B cell (primary cell): ENCODE measurements at regions not wholly inside any gene's neighbourhood (a gene's known extent, or its start where the extent isn't known, plus 50 kb on each side); places are given as distances from the start of the nearest gene placed in this dataset.

Source experiments
- ATAC-seq: fragments of 200-7000 bp; cut with Tn5 transposase; one replicate; pipeline ENCODE4 v1.10.0; 2021; ENCODE audit warnings: low read depth, mild to moderate bottlenecking, moderate number of reproducible peaks, moderate library complexity
- CTCF ChIA-PET: fragments of 350-600 bp; sonication (Branson Sonifier 250); formaldehyde crosslinking; loops from one replicate; lab custom pipeline; 2021; ENCODE audit warnings: antibody characterized with exemption, inconsistent platforms; lab: Charles Lee
- POLR2A ChIA-PET: fragments of 350-600 bp; sonication (Branson Sonifier 250); formaldehyde crosslinking; loops from one replicate; lab custom pipeline; 2021; ENCODE audit warnings: antibody characterized with exemption; lab: Charles Lee
- DNase-seq: peaks from one replicate; pipeline ENCODE4 v3.0.0; 2013
- H2AFZ ChIP-seq: 2 replicates; pipeline ENCODE4 v1.6.1; 2012; ENCODE audit warnings: mild to moderate bottlenecking, low read depth, low read length; ENCODE audit not compliant: insufficient read depth, poor library complexity, severe bottlenecking
- H3K27ac ChIP-seq, 2 donors: 1 replicate in 1 of 2; 2 replicates in 1 of 2; pipeline ENCODE4 v1.5.1; 2012 to 2013; ENCODE audit warnings: low read length in 2 of 2, mild to moderate bottlenecking in 2 of 2, moderate library complexity in 1 of 2
- H3K27me3 ChIP-seq, 4 experiments: fragments of 200-600 bp in 1 of 4; sonication (generic) in 1 of 4; replicated peaks in 1 of 4; 1 replicate in 2 of 4; 2 replicates in 2 of 4; pipeline versions ENCODE4 v1.6.1 to v1.7.0; 2013 to 2016; ENCODE audit warnings: low read length in 3 of 4, mild to moderate bottlenecking in 2 of 4, mixed read lengths in 1 of 4, moderate library complexity in 1 of 4; ENCODE audit not compliant: insufficient read depth in 4 of 4, control insufficient read depth in 3 of 4; ENCODE audit errors: control extremely low read depth in 1 of 4
- H3K36me3 ChIP-seq, 2 experiments: replicated peaks in 1 of 2; 1 replicate in 1 of 2; 2 replicates in 1 of 2; pipeline versions ENCODE4 v1.6.1 to v1.7.1; 2013; ENCODE audit warnings: low read length in 1 of 2; ENCODE audit not compliant: insufficient read depth in 2 of 2, control insufficient read depth in 1 of 2; ENCODE audit errors: control extremely low read depth in 1 of 2, extremely low read depth in 1 of 2
- H3K4me1 ChIP-seq, 2 donors: fragments of 200-600 bp in 1 of 2; sonication (generic) in 1 of 2; 1 replicate in 1 of 2; 2 replicates in 1 of 2; pipeline versions ENCODE4 v1.5.1 to v1.6.1; 2013 to 2017; ENCODE audit warnings: low read length in 2 of 2; ENCODE audit not compliant: control insufficient read depth in 2 of 2, insufficient read depth in 2 of 2
- H3K4me2 ChIP-seq: replicated peaks from 2 replicates; pipeline ENCODE3; 2012; ENCODE audit warnings: mild to moderate bottlenecking, low read depth, low read length; ENCODE audit not compliant: poor library complexity, severe bottlenecking
- H3K4me3 ChIP-seq, 5 experiments: fragments of 200-600 bp in 1 of 5; sonication (generic) in 1 of 5; 1 replicate in 3 of 5; 2 replicates in 2 of 5; pipeline versions ENCODE4 v1.5.1 to v1.7.0; 2011 to 2016; ENCODE audit warnings: low read length in 4 of 5, mild to moderate bottlenecking in 4 of 5, low read depth in 2 of 5, control low read depth in 1 of 5, moderate library complexity in 1 of 5; ENCODE audit not compliant: insufficient read depth in 1 of 5; ENCODE audit errors: control extremely low read depth in 1 of 5, extremely low read depth in 1 of 5
- H3K79me2 ChIP-seq: fragments of 200-600 bp; sonication (generic); one replicate; pipeline ENCODE4 v1.6.0; 2016; ENCODE audit warnings: low read length; ENCODE audit not compliant: control insufficient read depth, insufficient read depth
- H3K9ac ChIP-seq: fragments of 200-600 bp; sonication (generic); 2 replicates; pipeline ENCODE4 v1.6.1; 2017; ENCODE audit warnings: mild to moderate bottlenecking, low read length, moderate library complexity
- H3K9me3 ChIP-seq, 3 donors: one replicate each; pipeline versions ENCODE4 v1.6.1 to v1.7.1; 2013; ENCODE audit warnings: low read length in 2 of 3; ENCODE audit not compliant: control insufficient read depth in 2 of 3, insufficient read depth in 1 of 3; ENCODE audit errors: control extremely low read depth in 1 of 3
- H4K20me1 ChIP-seq: 2 replicates; pipeline ENCODE4 v1.6.0; 2012; ENCODE audit warnings: mild to moderate bottlenecking, low read length; ENCODE audit not compliant: insufficient read depth, control insufficient read depth, poor library complexity, severe bottlenecking
- H3K27ac Mint-ChIP-seq: one replicate; pipeline ENCODE4 v1.8.0; 2021; ENCODE audit warnings: mixed read lengths
- H3K27me3 Mint-ChIP-seq: one replicate; pipeline ENCODE4 v1.8.0; 2021; ENCODE audit warnings: mixed read lengths
- H3K4me1 Mint-ChIP-seq: one replicate; pipeline ENCODE4 v1.8.0; 2021; ENCODE audit warnings: mixed read lengths
- H3K4me3 Mint-ChIP-seq: one replicate; pipeline ENCODE4 v1.8.0; 2021; ENCODE audit warnings: mixed read lengths
- H3K9me3 Mint-ChIP-seq: one replicate; pipeline ENCODE4 v1.8.0; 2022; ENCODE audit warnings: mixed read lengths; ENCODE audit not compliant: insufficient read depth
- EZH2 ChIP-seq: IDR thresholded peaks from 2 replicates; pipeline ENCODE4 v1.6.1; 2012; ENCODE audit warnings: borderline replicate concordance, low read depth, mild to moderate bottlenecking, moderate library complexity, low read length; ENCODE audit not compliant: insufficient read depth, poor library complexity, severe bottlenecking
- WGBS: methylation state at CpG from one replicate; pipeline ENCODE4 v1.1.5; 2013; ENCODE audit warnings: missing lambda C conversion rate; ENCODE audit not compliant: insufficient coverage; 5-methylcytosine and 5-hydroxymethylcytosine counted together
- intact Hi-C: fragments of 100-400 bp; cut with micrococcal nuclease; formaldehyde crosslinking; loops from one replicate; pipeline ENCODE4 v1.10.0; 2022
- TF ChIP-seq, protein P1 (sequence below): fragments of 200-600 bp; IDR thresholded peaks from one replicate; pipeline ENCODE4 v1.8.0; 2022; ENCODE audit warnings: antibody characterized with exemption, mild to moderate bottlenecking

DNA sequence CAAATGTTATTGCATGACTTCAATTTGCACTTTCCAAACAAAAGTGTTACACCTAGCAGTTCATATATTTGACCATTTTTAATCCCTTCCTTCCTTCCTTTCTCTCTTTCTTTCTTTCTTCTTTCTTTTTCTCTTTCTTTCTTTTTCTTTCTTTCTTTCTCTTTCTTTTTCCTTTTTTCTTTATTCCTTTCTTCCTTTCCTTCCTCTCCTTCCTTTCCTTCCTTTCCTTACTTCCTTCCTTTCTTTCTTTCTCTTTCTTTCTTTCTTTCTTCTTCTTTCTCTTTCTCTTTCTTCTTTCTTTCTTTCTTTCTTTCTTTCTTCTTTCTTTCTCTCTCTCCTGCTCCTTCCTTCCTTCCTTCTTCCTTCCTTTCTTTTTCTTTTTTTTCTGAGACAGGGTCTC, 146.7 kb upstream of the ALKAL2 start:
- Mint-ChIP-seq H3K4me1 (peaks cover 48% of the 10 kb centered on the region), H3K9me3 (no peaks in the 10 kb centered on the region), H3K4me3 (no peak overlapping the region), H3K27ac (peak overlapping the region; percentile 37), H3K27me3 (no peaks in the 10 kb centered on the region)
- H4K20me1 ChIP-seq = no peaks in the 10 kb centered on the region
- no peaks in the 10 kb centered on the region for H3K79me2 ChIP-seq
- no peaks in the 10 kb centered on the region for H3K27me3 ChIP-seq
- H3K9ac ChIP-seq = no peak overlapping the region
- H3K4me1 ChIP-seq = peaks cover 44 to 50% of the 10 kb centered on the region in 2 donors
- peaks cover 0 to 8% (median 0%) of the 10 kb centered on the region in 3 donors for H3K9me3 ChIP-seq
- ATAC-seq = no peak
- H3K27ac ChIP-seq = no peak overlapping the region
- H3K4me2 ChIP-seq = no peak overlapping the region
- intact Hi-C loops = no loop called here
- H3K4me3 ChIP-seq = no peak overlapping the region
- POLR2A ChIA-PET = no interaction called here
- CTCF ChIA-PET = no interaction called here
- DNase-seq = no peak
- H3K36me3 ChIP-seq = no peaks in the 10 kb centered on the region
- no peak for TF ChIP-seq EZH2
- TF ChIP-seq, protein P1, sequence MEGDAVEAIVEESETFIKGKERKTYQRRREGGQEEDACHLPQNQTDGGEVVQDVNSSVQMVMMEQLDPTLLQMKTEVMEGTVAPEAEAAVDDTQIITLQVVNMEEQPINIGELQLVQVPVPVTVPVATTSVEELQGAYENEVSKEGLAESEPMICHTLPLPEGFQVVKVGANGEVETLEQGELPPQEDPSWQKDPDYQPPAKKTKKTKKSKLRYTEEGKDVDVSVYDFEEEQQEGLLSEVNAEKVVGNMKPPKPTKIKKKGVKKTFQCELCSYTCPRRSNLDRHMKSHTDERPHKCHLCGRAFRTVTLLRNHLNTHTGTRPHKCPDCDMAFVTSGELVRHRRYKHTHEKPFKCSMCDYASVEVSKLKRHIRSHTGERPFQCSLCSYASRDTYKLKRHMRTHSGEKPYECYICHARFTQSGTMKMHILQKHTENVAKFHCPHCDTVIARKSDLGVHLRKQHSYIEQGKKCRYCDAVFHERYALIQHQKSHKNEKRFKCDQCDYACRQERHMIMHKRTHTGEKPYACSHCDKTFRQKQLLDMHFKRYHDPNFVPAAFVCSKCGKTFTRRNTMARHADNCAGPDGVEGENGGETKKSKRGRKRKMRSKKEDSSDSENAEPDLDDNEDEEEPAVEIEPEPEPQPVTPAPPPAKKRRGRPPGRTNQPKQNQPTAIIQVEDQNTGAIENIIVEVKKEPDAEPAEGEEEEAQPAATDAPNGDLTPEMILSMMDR = peak; percentile 47
- no peak overlapping the region for H2AFZ ChIP-seq

DNA sequence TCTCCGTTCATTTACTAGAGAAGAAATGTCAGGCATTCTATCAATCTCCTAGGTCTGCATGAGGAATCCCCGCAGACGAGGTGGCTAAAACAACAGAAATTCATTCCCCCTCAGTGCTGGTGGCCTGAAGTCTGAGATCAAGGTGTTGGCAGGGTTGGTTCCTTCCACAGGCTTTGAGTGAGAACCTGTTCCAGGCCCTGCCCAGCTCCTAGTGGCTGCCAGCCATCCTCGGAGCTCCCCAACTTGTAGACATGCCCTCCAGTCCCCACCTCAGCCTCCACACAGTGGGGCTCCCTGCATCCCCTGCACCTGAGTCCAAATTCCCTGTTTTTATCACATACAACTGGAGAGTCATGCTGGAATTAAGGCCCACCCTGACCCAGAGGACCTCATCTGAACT, 145.3 kb upstream of the ALKAL2 start:
- WGBS = 94% methylated on average over 1 of the region's 4 CpGs
- no peaks in the 10 kb centered on the region for H3K27me3 Mint-ChIP-seq
- Histone ChIP-seq H3K9ac (no peak overlapping the region), H2AFZ (no peak overlapping the region), H3K36me3 (no peaks in the 10 kb centered on the region), H3K27ac (no peak overlapping the region), H3K4me2 (no peak overlapping the region), H3K4me1 (peaks cover 46 to 49% of the 10 kb centered on the region in 2 donors), H3K27me3 (no peaks in the 10 kb centered on the region), H3K79me2 (no peaks in the 10 kb centered on the region), H4K20me1 (no peaks in the 10 kb centered on the region), H3K4me3 (no peak overlapping the region), H3K9me3 (no peaks in the 10 kb centered on the region)
- ATAC-seq = no peak
- ChIA-PET CTCF (interaction anchor here (0.8 kb wide), 1 partner anchor 186 kb away, joined by 3 read pairs; no protein-coding TSS in a partner anchor), POLR2A (no interaction called here)
- DNase-seq = no peak
- H3K4me1 Mint-ChIP-seq = peaks cover 44% of the 10 kb centered on the region
- no peaks in the 10 kb centered on the region for H3K9me3 Mint-ChIP-seq
- no peak overlapping the region for H3K27ac Mint-ChIP-seq
- intact Hi-C loops = no loop called here
- no peak overlapping the region for H3K4me3 Mint-ChIP-seq
- TF ChIP-seq, protein P1 = no peak
- no peak for TF ChIP-seq EZH2
